ENCODE measurements at regions not wholly inside any gene's neighbourhood (a gene's known extent, or its start where the extent isn't known, plus 50 kb on each side); places are given as distances from the start of the nearest gene placed in this dataset.
A peak's percentile ranks its signal among the peaks of the same experiment; 100 is the strongest.

DNA sequence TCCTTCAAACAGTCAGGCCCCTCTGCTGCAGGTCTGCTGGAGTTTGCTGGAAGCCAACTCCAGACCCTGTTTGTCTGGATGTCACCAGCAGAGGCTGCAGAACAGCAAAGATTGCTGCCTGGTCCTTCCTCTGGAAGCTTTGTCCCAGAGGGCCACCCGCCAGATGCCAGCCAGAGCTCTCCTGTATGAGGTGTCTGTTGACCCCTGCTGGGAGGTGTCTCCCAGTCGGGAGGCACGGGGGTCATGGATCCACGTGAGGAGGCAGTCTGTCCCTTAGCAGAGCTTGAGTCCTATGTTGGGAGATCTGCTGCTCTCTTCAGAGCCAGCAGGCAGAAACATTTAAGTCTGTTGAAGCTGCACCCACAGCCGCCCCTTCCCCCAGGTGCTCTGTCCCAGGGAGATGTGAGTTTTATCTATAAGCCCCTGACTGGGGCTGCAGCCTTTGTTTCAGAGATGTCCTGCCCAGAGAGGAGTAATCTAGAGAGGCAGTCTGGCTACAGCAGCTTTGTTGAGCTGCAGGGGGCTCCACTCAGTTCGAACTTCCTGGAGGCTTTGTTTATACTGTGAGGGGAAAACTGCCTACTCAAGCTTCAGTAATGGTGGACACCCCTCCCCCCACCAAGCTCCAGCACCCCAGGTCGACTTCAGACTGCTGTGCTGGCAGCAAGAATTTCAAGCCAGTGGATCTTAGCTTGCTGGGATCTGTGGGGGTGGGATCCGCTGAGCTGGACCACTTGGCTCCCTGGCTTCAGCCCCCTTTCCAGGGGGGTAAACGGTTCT lies 72.1 kb downstream of the OGFRL1 start:
- peak; percentile 47 for DNase-seq

DNA sequence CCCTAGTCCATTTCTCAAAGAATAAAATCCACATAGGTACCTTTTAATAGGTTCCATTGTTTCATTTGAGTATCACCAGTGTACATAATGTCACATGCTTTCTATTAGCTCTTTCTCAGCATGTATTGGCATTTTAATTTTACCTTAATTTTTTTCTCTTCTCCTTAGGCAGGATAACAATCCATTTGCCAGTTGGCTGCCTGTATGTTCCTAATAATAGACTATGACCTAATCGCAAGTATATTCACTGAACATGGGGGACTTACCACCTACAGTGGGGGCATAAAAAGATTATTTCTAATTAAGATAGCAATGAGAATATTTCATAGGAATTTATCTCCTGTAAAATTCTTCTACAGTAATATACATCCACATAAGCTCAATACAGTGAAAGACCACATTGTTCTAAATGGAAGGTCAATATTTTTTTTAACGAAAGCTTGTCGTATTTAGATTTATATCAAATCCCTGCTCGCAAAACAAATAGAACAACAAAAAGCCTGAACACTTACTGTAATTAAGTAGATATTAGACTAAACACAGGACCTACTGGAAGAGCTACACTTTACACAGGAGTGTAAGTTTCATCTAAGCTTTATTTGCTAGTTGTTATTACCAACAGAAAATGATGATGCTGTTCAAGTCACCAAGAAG lies 76.4 kb downstream of the OGFRL1 start:
- DNase-seq = no peak

GRCh38 chr6:71367756-71368155 lies 79.1 kb downstream of the OGFRL1 start:
- peak; percentile 41 for DNase-seq

DNA sequence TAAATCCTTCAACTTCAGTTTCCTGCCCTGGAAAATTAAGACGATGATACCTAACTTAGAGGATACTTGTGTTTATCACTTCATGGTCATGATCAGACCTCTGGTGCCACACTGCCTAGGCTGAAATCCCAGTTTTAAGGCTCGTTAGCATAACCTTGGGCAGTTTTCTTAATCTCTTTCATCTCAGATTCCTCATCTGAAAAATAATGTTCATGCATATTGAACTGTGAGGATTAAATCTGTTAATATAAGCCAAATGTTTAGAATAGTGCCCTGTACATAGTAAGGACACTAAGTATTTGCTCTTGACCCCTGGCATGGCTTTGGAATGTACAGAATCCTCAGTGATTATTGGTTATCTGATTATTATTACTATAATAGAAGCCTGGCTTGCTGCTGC lies 79.7 kb downstream of the OGFRL1 start:
- no peak for DNase-seq

GRCh38 chr6:71371559-71371958 lies 82.9 kb downstream of the OGFRL1 start:
- DNase-seq = no peak

DNA sequence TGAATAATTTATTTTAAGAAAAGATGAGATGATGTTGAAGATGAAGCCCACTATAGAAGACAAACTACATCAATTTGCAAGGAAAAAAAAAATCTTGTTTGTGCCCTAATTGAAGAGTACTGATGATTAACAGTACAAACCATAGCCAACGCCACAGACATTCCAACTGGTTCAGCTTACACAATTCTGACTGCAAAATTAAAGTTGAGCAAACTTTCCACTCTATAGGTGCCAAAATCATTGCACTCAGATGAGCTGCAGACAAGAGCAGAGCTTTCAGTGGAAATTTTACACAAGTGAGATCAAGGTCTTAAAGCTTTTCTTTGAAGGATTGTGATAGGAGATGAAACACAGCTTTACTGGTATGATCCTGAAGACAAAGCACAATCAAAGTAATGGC lies 85.3 kb downstream of the OGFRL1 start:
- DNase-seq = no peak

- no peak for DNase-seq
These were observed 87.1 kb downstream of the OGFRL1 start for GRCh38 chr6:71375676-71376075.

DNA sequence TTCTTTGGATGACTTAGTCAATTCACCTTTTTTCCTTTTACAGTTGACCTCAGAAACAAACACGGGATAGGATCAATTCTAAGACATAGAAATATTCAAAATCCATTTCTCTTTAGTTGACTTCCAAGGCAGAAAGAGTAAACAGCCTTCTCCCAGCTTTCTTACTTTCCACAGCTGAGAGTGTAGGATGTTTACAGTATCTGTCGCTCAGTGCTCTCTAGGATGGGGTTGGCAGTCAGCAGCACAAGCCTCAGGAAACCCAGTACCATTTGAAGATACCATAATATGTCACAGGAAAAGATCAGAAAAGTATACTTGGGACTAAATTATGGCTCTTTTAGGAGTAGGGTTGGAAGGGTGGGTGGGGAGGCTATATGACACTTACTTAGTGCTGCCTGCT lies 88.2 kb downstream of the OGFRL1 start:
- DNase-seq = no peak

DNA sequence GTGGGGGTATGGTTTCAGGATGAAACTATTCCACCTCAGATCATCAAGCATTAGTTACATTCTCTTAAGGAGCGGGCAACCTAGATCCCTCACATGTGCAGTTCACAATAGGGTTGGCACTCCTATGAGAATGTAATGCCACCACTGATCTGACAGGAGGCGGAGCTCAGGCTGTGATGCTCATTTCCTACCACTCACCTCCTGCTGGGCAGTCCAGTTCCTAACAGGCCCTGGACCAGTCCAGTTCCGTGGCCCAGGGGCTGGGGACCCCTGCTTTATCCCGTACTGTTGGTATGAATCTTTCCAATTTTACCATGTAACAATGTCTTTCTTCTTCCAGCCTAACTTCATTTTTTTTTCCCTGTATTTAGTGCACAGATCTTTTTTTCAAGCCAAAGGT lies 94.9 kb downstream of the OGFRL1 start:
- peak; percentile 15 for DNase-seq

DNA sequence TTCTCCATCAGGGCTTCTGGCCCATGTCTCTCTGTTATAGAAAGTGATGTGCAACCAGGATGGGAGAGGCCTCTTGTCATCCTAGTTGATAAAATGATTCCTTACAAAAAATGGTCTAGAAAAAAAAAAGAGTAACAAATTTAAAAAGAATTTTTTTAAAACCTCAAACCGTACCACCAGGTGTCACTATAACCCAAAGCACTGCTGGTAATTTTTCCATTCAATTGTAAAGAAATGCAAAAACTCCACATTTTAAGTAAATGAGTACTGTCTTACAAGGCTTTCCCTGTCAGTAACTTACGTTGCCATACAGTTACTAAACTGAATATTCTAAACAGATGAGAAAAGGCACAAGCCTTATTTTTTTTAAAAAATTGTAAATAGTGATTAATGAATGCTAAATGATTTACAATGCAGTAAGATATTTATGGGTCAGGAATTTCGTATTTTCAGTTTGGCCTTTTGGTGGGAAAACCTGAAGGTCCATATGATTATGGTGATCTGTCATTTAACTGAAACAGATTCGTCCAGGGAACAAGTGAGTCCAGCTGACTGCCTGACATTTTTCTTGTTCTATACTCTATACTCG lies 95.4 kb downstream of the OGFRL1 start:
- peak; percentile 33 for DNase-seq

DNA sequence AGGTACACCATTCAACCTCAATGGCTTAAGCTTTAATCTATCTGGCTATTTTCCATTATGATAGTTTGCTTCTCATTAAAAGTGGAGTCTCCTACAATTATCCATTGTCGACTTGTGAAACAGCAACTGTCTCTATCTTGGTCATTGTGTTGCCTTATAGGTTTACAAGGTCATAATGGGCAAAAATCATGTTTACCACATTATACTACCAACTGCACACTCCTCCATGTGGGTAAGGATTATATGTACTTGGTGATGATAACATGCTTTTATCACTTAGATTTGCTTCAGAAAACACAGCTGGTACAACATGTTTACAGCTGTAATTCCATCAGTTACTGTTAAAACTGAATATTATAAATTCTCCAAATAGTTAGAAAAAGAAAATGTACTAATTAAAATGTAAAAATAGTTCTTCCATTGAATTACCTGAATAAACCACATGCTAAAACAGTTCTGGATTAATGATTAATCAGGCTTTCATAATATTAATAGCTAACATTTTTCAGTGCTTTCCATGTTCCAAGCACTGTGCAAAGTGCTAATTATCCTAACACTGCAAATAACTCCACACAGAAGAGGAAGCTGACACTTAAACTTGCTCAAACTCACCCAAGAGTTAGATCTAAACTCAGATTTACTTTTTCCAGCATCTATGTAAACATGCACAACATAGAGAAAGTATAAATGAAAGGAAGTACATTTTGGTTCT lies 96.7 kb downstream of the OGFRL1 start:
- no peak for DNase-seq

GRCh38 chr6:71386215-71386614 lies 97.6 kb downstream of the OGFRL1 start:
- DNase-seq = no peak

DNA sequence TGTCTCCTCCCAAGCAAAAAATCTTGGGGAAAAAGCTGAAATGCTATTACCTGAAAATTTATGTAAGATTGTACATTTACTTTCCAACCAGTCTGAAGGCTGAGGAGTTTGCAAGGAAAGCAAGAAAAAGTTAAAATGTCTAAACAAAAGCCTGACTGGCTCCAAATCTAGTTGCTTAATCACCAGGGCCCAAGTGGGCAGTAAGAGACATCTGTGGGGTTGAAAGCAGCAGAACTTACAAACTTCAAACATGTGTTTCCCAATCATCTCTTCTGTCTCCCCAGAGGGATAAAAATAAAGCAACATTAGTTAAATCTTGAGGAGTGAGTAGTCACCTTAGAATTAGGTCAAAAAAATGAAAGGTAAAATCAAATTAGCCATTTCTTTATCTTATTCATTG lies 98.6 kb downstream of the OGFRL1 start:
- no peak for DNase-seq

GRCh38 chr6:71388068-71388744 lies 99.6 kb downstream of the OGFRL1 start:
- peak; percentile 8 for DNase-seq

- DNase-seq = no peak
These were observed 100.4 kb downstream of the OGFRL1 start for GRCh38 chr6:71388856-71389527.

DNA sequence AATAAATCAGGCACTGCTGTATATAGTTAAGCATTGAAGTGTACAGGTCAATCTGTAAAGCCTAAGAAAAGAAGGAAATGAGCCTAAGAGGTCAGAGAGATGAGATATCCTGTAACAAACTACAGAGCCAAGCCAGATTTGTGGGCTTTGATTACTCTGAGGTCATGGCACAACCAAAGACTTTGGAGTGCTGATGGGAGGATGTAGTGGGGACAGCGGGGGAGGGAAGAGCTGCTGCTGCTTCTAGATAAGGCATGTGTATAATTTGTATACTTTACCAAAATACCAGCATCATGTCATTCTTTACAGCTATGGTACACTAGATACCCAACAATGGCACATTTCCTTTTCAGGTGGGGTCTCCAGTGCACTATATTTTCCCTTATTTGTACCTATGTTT lies 102.5 kb downstream of the OGFRL1 start:
- no peak for DNase-seq

DNA sequence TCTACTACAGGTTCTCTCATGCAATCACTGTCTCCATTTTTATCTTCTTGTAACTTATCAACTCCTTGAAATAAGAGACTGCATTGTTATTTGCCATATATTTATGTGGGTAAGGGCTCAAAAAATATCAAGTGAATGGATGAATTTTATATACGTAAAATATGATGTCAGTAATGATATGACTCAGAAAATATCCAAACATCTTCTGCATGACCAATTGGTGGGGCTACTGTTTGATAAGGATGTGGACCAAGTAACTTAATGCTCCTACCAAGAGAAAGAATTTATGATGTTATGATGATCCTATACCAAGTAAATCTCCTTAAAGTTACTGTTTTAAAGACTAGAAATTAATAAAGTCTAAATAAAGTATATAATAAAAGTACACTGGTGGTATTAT lies 103.7 kb downstream of the OGFRL1 start:
- no peak for DNase-seq

DNA sequence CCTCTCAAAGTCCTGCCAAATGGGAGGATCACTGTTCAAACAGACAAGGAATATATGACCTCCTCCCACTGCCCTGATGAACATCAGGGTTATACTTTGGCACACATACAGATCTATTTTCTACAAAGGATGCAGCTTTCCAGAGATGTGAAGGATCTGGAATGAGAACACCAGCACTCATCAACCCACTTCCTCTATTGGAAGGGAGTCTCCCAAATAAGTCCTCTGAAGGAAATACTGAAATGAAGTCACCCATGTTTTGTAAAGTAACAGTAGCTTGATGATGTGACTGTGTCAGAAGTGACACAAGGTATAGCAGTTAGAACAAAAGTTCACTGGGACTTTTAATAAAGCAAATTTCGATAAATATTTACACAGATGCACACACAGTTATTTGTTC lies 104.9 kb downstream of the OGFRL1 start:
- DNase-seq = peak; percentile 42

DNA sequence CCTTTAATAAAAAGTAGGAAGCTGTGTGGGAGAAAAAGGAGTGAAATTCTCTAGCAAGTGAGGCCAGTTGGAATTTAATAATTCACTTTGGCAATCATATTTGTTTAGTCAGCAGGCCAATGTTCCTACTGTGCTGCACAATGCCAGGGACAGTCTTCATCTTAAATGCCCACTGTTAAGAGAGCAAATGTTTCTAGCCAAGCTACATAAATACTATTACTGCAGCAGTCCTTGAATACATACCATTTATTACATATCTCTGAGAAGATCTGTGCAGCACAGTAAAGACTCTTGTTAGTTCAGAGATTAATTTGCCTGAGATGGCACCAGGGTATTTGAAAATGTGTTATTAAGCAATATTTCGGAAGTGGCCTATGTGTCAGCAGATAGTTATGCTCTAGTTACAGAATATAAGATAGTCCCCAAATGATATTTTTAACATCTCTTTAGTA lies 105.4 kb downstream of the OGFRL1 start:
- peak; percentile 64 for DNase-seq

DNA sequence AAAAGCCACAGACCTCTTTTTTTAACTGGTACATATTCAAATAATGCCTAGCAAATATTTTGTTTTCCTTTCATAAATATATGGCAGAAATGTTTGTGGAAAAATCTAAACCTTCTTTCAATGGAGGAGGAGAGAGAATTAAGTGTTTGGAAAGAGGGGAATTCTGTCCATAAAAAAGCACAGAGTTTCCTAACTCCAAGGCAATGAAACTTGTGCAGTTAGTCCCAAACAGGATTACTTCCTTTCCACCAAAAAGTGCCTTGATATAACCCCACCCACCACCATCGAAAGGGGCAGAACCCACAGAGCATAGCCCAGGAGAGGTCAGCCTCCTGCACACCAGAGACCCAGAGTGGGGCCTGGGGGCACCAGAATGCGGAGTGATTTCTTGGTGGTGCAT lies 106.3 kb downstream of the OGFRL1 start:
- DNase-seq = no peak

DNA sequence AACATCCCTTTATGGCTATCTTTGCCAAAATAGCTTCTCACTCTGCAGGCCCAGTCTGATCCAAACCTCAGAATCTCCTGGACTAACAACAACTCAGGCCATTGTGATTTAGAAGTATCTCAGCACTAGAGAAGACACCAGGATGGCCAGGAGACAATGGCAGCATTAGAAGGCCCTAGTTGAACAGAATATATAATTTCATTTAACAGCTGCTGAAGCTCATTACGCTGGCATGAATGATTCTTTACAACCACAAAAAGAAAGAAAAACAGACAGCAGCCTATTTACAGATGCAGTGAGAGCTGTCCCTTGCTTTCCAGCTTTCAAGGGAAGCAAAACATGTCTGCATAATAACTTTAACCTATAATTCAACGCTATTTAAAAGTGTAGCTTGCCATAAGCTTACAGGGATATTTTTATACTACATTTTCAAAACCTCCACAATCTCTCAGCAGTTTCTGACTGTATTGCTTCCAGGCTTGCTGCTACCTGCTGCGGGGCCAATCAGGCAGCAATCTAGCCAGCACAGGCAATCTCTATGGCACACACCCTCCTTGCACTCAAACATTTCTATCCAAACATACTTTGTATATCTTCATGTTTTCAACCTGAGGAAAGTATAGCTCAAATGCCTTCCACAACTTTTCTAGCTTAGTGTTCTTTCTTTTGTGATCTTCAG lies 107.3 kb downstream of the OGFRL1 start:
- peak; percentile 5 for DNase-seq

DNA sequence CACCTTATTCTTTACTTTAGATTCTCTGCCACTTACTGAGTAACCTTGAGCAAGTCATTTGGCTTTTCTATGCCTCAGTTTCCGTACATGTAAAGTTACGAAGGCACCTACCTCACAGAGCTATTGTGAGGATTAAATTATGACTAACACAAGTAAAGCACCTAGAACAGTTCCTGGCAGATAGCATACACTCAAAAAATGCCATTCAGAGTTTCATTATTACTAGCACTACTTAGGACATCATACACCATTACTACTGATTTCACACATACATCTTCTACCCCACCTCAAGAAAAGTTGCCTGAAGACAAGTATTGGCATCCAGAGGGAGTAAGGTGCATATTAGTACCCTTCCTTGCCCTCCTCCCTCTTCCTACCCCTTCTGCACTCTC lies 107.8 kb downstream of the OGFRL1 start:
- DNase-seq = no peak

All from NCI-H69 (cell line).